GM12878 (cell line): ENCODE measurements at regions not wholly inside any gene's neighbourhood (a gene's known extent, or its start where the extent isn't known, plus 50 kb on each side); places are given as distances from the start of the nearest gene placed in this dataset.

Experiments used
- ATAC-seq: fragments of 200-7000 bp; cut with Tn5 transposase; 3 replicates; pipeline ENCODE4 v1.9.1; 2020; ENCODE audit warnings: mild to moderate bottlenecking, moderate library complexity
- BruUV-seq: library from RNA; stranded (reverse); fragments of 400-500 nt; replicated peaks from 2 replicates; lab custom pipeline; 2021; lab: Mats Ljungman, UMichigan
- CTCF ChIA-PET: fragments of 300-600 bp; sonication (Branson Sonifier 250); formaldehyde crosslinking; extraction: SDS; loops from one replicate; lab custom pipeline; 2021; ENCODE audit warnings: inconsistent platforms; lab: Yijun Ruan, JAX
- POLR2A ChIA-PET: fragments of 350-600 bp; formaldehyde crosslinking; extraction: SDS; loops from one replicate; lab custom pipeline; 2021; ENCODE audit warnings: inconsistent platforms; lab: Charles Lee
- RAD21 ChIA-PET: fragments of 300-600 bp; sonication (Branson Sonifier 250); formaldehyde crosslinking; loops from one replicate; lab custom pipeline; 2023; ENCODE audit warnings: antibody characterized with exemption; ENCODE audit not compliant: unreplicated experiment; lab: Charles Lee
- SMC1A ChIA-PET: fragments of 300-600 bp; sonication (Branson Sonifier 250); formaldehyde crosslinking; loops from one replicate; lab custom pipeline; 2023; ENCODE audit not compliant: unreplicated experiment, uncharacterized antibody; lab: Charles Lee
- DNase-seq: peaks from one replicate; pipeline ENCODE4 v3.0.0-alpha.2; 2011; ENCODE audit warnings: low read depth, low spot score
- FAIRE-seq: peaks from 3 replicates; lab custom pipeline; 2011; peaks lifted over from hg19 to GRCh38; lab: Jason Lieb, UNC
- H2AFZ ChIP-seq: 2 replicates; pipeline ENCODE4 v1.6.0; 2011; ENCODE audit warnings: low read depth, low read length, control low read depth; ENCODE audit not compliant: control insufficient read depth
- H3K27ac ChIP-seq: 2 replicates; pipeline ENCODE4 v1.5.1; 2011; ENCODE audit warnings: control low read depth; ENCODE audit not compliant: control insufficient read depth, insufficient read depth
- H3K27me3 ChIP-seq, 2 experiments: replicated peaks in 1 of 2; 2 replicates each; pipeline versions ENCODE4 v1.6.0 to v1.6.1; 2011; ENCODE audit warnings: low read length in 1 of 2; ENCODE audit not compliant: control insufficient read depth in 2 of 2, insufficient read depth in 2 of 2
- H3K36me3 ChIP-seq, 2 experiments: 2 replicates each; pipeline ENCODE4 v1.5.1; 2011; ENCODE audit warnings: low read length in 1 of 2; ENCODE audit not compliant: control insufficient read depth in 2 of 2, insufficient read depth in 2 of 2
- H3K4me1 ChIP-seq: 2 replicates; pipeline ENCODE4 v1.6.1; 2011; ENCODE audit warnings: mild to moderate bottlenecking, low read length, moderate library complexity, mixed read lengths; ENCODE audit not compliant: control insufficient read depth, insufficient read depth
- H3K4me2 ChIP-seq: 2 replicates; pipeline ENCODE4 v1.6.0; 2011; ENCODE audit warnings: control low read depth; ENCODE audit not compliant: control insufficient read depth, insufficient read depth
- H3K4me3 ChIP-seq: fragments of 200-600 bp; sonication (generic); 2 replicates; pipeline ENCODE4 v1.5.1; 2016
- H3K79me2 ChIP-seq: 2 replicates; pipeline ENCODE4 v1.6.0; 2011; ENCODE audit warnings: low read length; ENCODE audit not compliant: control insufficient read depth, insufficient read depth
- H3K9ac ChIP-seq: 2 replicates; pipeline ENCODE4 v1.8.0; 2011; ENCODE audit warnings: low read length, control low read depth, mixed read lengths; ENCODE audit not compliant: control insufficient read depth, insufficient read depth
- H3K9me3 ChIP-seq: replicated peaks from 3 replicates; pipeline ENCODE4 v1.5.1; 2011; ENCODE audit warnings: mild to moderate bottlenecking, low read length; ENCODE audit not compliant: control insufficient read depth, insufficient read depth
- H4K20me1 ChIP-seq: 2 replicates; pipeline ENCODE4 v1.6.0; 2011; ENCODE audit not compliant: control insufficient read depth, insufficient read depth
- IRF4 ChIP-seq: IDR thresholded peaks from 2 replicates; pipeline ENCODE4 v1.6.1; 2011; ENCODE audit warnings: low read depth, low read length
- PAX8 ChIP-seq: fragments of 450-650 bp; IDR thresholded peaks from 2 replicates; pipeline ENCODE4 v1.6.1; 2017; ENCODE audit warnings: mild to moderate bottlenecking, moderate library complexity
- YY1 ChIP-seq: IDR thresholded peaks from 2 replicates; pipeline ENCODE4 v1.6.1; 2011; ENCODE audit warnings: low read depth, mild to moderate bottlenecking, low read length
- WGBS: methylation state at CpG from one replicate; pipeline ENCODE4 v1.1.6; 2016; ENCODE audit warnings: low lambda C conversion rate; ENCODE audit not compliant: insufficient replicate concordance, insufficient coverage; ENCODE audit errors: missing lambda C conversion rate; 5-methylcytosine and 5-hydroxymethylcytosine counted together
- in situ Hi-C: fragments of 300-500 bp; cut with MboI; formaldehyde crosslinking; loops from 9 replicates; pipeline ENCODE4 v1.14.3; 2018; ENCODE audit warnings: mixed read lengths
- intact Hi-C: fragments of 100-400 bp; cut with micrococcal nuclease; formaldehyde crosslinking; loops from one replicate; pipeline ENCODE4 v1.14.2; 2022; ENCODE audit not compliant: unreplicated experiment
- TF ChIP-seq, protein P1 (sequence below): IDR thresholded peaks from 2 replicates; pipeline ENCODE4 v1.6.1; 2011; ENCODE audit warnings: mild to moderate bottlenecking, low read depth, low read length, moderate library complexity; ENCODE audit not compliant: insufficient replicate concordance
- TF ChIP-seq, protein P2 (sequence below): fragments of 450-650 bp; IDR thresholded peaks from 2 replicates; pipeline ENCODE4 v1.6.1; 2017; ENCODE audit warnings: borderline replicate concordance

DNA sequence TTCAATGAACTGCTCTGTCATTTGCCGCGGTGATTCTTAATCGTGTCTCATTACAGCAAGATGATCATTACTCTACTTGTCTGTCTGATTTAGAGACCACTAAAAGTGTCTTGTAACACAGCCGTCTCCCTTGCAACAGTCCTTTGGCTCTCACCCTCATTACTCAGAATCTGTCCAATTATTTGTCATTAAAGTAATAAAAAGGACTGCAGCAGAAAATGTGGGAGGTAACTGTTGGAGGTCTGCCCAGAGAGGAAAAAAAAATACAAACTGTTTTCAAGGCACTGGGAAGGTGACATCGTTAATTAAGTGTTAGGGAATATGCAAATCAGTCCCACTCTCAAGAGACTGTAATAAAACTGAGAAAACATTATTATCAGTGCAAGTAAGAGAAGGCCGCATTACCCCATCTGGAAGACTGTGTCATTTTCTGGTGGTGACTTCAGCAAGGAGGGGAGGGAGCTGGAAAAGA, 281.0 kb downstream of the RASEF start:
- intact Hi-C loops (no loop called here), in situ Hi-C loops (no loop called here)
- Histone ChIP-seq H3K9ac (no peak overlapping the region), H4K20me1 (no peaks in the 10 kb centered on the region), H3K9me3 (no peaks in the 10 kb centered on the region), H3K27ac (no peak overlapping the region), H3K4me3 (no peak overlapping the region), H3K4me2 (no peak overlapping the region), H3K27me3 (no peaks in the 10 kb centered on the region), H3K36me3 (no peaks in the 10 kb centered on the region), H3K4me1 (no peaks in the 10 kb centered on the region), H2AFZ (no peak overlapping the region), H3K79me2 (no peaks in the 10 kb centered on the region)
- WGBS = 63% methylated on average over 6 of the region's 6 CpGs
- DNase-seq (no peak), ATAC-seq (no peak), FAIRE-seq (no peak)
- no peak for TF ChIP-seq IRF4
- TF ChIP-seq, protein P1, sequence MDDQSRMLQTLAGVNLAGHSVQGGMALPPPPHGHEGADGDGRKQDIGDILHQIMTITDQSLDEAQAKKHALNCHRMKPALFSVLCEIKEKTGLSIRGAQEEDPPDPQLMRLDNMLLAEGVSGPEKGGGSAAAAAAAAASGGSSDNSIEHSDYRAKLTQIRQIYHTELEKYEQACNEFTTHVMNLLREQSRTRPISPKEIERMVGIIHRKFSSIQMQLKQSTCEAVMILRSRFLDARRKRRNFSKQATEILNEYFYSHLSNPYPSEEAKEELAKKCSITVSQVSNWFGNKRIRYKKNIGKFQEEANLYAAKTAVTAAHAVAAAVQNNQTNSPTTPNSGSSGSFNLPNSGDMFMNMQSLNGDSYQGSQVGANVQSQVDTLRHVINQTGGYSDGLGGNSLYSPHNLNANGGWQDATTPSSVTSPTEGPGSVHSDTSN = no peak
- TF ChIP-seq YY1 = no peak
- ChIA-PET RAD21 (no interaction called here), CTCF (no interaction called here), POLR2A (no interaction called here), SMC1A (no interaction called here)
- BruUV-seq = no TSS peak

DNA sequence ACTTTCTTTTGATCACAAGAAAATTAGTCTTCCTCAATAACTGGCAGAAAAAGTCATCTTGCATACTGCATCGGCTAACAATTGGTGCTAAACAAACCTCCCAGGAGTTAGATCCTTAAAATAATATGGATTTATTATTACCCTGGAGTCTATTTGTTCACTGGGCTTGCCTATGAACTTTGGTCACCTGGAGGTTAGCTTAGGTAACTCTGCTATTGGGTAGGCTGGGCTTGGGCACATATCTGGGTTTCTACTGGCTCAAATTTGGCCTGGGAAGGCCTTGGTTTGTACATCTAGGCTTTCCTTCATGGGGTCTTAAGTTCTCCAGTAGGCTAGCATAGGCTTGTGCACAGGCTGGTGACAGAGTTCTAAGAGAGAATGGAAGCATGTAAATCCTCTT, 279.9 kb downstream of the RASEF start:
- DNase-seq (no peak), FAIRE-seq (no peak), ATAC-seq (no peak)
- Histone ChIP-seq H3K27me3 (no peaks in the 10 kb centered on the region), H3K9me3 (no peaks in the 10 kb centered on the region), H3K9ac (no peak overlapping the region), H3K27ac (no peak overlapping the region), H3K4me1 (no peaks in the 10 kb centered on the region), H2AFZ (no peak overlapping the region), H3K36me3 (no peaks in the 10 kb centered on the region), H3K79me2 (no peaks in the 10 kb centered on the region), H4K20me1 (no peaks in the 10 kb centered on the region), H3K4me3 (no peak overlapping the region), H3K4me2 (no peak overlapping the region)
- in situ Hi-C loops = no loop called here
- TF ChIP-seq, protein P2, sequence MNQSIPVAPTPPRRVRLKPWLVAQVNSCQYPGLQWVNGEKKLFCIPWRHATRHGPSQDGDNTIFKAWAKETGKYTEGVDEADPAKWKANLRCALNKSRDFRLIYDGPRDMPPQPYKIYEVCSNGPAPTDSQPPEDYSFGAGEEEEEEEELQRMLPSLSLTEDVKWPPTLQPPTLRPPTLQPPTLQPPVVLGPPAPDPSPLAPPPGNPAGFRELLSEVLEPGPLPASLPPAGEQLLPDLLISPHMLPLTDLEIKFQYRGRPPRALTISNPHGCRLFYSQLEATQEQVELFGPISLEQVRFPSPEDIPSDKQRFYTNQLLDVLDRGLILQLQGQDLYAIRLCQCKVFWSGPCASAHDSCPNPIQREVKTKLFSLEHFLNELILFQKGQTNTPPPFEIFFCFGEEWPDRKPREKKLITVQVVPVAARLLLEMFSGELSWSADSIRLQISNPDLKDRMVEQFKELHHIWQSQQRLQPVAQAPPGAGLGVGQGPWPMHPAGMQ = no peak
- TF ChIP-seq PAX8 = no peak
- RAD21 ChIA-PET = no interaction called here
- intact Hi-C loops = no loop called here
- CTCF ChIA-PET = no interaction called here
- 0% methylated on average over 1 of the region's 1 CpG for WGBS
- no TSS peak for BruUV-seq
- SMC1A ChIA-PET = no interaction called here
- POLR2A ChIA-PET = no interaction called here
